HCEC 1CT (cell line): ENCODE measurements at regions not wholly inside any gene's neighbourhood (a gene's known extent, or its start where the extent isn't known, plus 50 kb on each side); places are given as distances from the start of the nearest gene placed in this dataset.

Source experiments
- DNase-seq: peaks from one replicate; pipeline ENCODE4 v3.0.0-alpha.2; 2017

- no peak for DNase-seq
Measured at GRCh38 chr2:43050866-43051265, 175.5 kb downstream of the ZFP36L2 start.

GRCh38 chr2:43049836-43050801 is 176.3 kb downstream of the ZFP36L2 start:
- DNase-seq, result no peak

- no peak for DNase-seq
Measured at GRCh38 chr2:43047187-43047780, 179.1 kb downstream of the ZFP36L2 start.

GRCh38 chr2:43045866-43046265 is 180.5 kb downstream of the ZFP36L2 start:
- DNase-seq, result no peak

GRCh38 chr2:43044093-43044681 is 182.2 kb downstream of the ZFP36L2 start:
- DNase-seq, result no peak

- no peak for DNase-seq
Measured at GRCh38 chr2:43043553-43043870, 182.9 kb downstream of the ZFP36L2 start.

- peak; percentile 88 for DNase-seq
Measured at GRCh38 chr2:43041661-43042360, 184.6 kb downstream of the ZFP36L2 start.

GRCh38 chr2:43041173-43041591 is 185.2 kb downstream of the ZFP36L2 start:
- no peak for DNase-seq

- DNase-seq, result no peak
Measured at GRCh38 chr2:43040084-43040854, 186.1 kb downstream of the ZFP36L2 start.

- no peak for DNase-seq
Measured at GRCh38 chr2:43039376-43040080, 186.9 kb downstream of the ZFP36L2 start.

- no peak for DNase-seq
Measured at GRCh38 chr2:43038696-43039094, 187.7 kb downstream of the ZFP36L2 start.

- DNase-seq, result no peak
Measured at GRCh38 chr2:43038034-43038695, 188.2 kb downstream of the ZFP36L2 start.

GRCh38 chr2:43035922-43036321 is 190.5 kb downstream of the ZFP36L2 start:
- no peak for DNase-seq

GRCh38 chr2:43034921-43035320 is 191.5 kb downstream of the ZFP36L2 start:
- DNase-seq, result no peak

- no peak for DNase-seq
Measured at GRCh38 chr2:43034242-43034619, 192.2 kb downstream of the ZFP36L2 start.

GRCh38 chr2:43033466-43034241 is 192.8 kb downstream of the ZFP36L2 start:
- no peak for DNase-seq

- DNase-seq, result no peak
Measured at GRCh38 chr2:43033016-43033270, 193.5 kb downstream of the ZFP36L2 start.

- no peak for DNase-seq
Measured at GRCh38 chr2:43032213-43033015, 194.0 kb downstream of the ZFP36L2 start.

- DNase-seq, result no peak
Measured at GRCh38 chr2:43031471-43032212, 194.8 kb downstream of the ZFP36L2 start.
